WTC11 (cell line): ENCODE measurements at regions not wholly inside any gene's neighbourhood (a gene's known extent, or its start where the extent isn't known, plus 50 kb on each side); places are given as distances from the start of the nearest gene placed in this dataset.

Experiments used
- ATAC-seq: fragments of 200-7000 bp; cut with Tn5 transposase; 2 replicates; pipeline ENCODE4 v1.10.0; 2021; ENCODE audit warnings: mild to moderate bottlenecking, moderate library complexity
- CTCF ChIA-PET: fragments of 300-600 bp; sonication (Branson Sonifier 250); formaldehyde crosslinking; loops from one replicate; lab custom pipeline; 2021; ENCODE audit warnings: antibody characterized with exemption; lab: Charles Lee
- POLR2A ChIA-PET: fragments of 350-600 bp; sonication (Branson Sonifier 250); formaldehyde crosslinking; loops from one replicate; lab custom pipeline; 2021; ENCODE audit warnings: antibody characterized with exemption; lab: Charles Lee
- DNase-seq: peaks from one replicate; pipeline ENCODE4 v3.0.0; 2021; ENCODE audit warnings: low spot score
- H3K27ac Mint-ChIP-seq: 2 replicates; pipeline ENCODE4 v1.8.0; 2021; ENCODE audit warnings: mixed read lengths
- H3K27me3 Mint-ChIP-seq: 2 replicates; pipeline ENCODE4 v1.8.0; 2021; ENCODE audit warnings: low read depth, mild to moderate bottlenecking, moderate library complexity, mixed read lengths
- H3K36me3 Mint-ChIP-seq: 2 replicates; pipeline ENCODE4 v1.8.0; 2021; ENCODE audit warnings: mixed read lengths
- H3K4me1 Mint-ChIP-seq: 2 replicates; pipeline ENCODE4 v1.8.0; 2022; ENCODE audit warnings: mixed read lengths
- H3K4me3 Mint-ChIP-seq: 2 replicates; pipeline ENCODE4 v1.8.0; 2021; ENCODE audit warnings: mild to moderate bottlenecking, moderate library complexity, mixed read lengths
- H3K9me3 Mint-ChIP-seq: 2 replicates; pipeline ENCODE4 v1.8.0; 2021; ENCODE audit warnings: mixed read lengths
- CBFB ChIP-seq: sonication (generic); formaldehyde crosslinking; IDR thresholded peaks from 2 replicates; pipeline ENCODE4 v1.8.1; 2022; ENCODE audit warnings: mild to moderate bottlenecking, low read depth, missing genetic modification reagents
- MYBL2 ChIP-seq: sonication (generic); formaldehyde crosslinking; IDR thresholded peaks from 2 replicates; pipeline ENCODE4 v1.8.1; 2023; ENCODE audit warnings: mild to moderate bottlenecking, moderate library complexity, missing genetic modification reagents
- NFATC4 ChIP-seq: fragments of 250-450 bp; sonication (Bioruptor Pico); IDR thresholded peaks from 2 replicates; pipeline ENCODE4 v1.9.0; 2021; ENCODE audit warnings: mild to moderate bottlenecking
- NFE2L1 ChIP-seq: sonication (generic); formaldehyde crosslinking; IDR thresholded peaks from 2 replicates; pipeline ENCODE4 v1.8.1; 2023; ENCODE audit warnings: missing genetic modification reagents
- NR1H2 ChIP-seq: sonication (generic); formaldehyde crosslinking; IDR thresholded peaks from 2 replicates; pipeline ENCODE4 v1.9.0; 2021; ENCODE audit warnings: mild to moderate bottlenecking, moderate library complexity, missing genetic modification reagents
- RORB ChIP-seq: fragments of 250-450 bp; sonication (Bioruptor Pico); IDR thresholded peaks from 2 replicates; pipeline ENCODE4 v1.9.0; 2021; ENCODE audit warnings: mild to moderate bottlenecking
- SMAD3 ChIP-seq: sonication (generic); formaldehyde crosslinking; IDR thresholded peaks from 2 replicates; pipeline ENCODE4 v1.8.0; 2022; ENCODE audit warnings: missing genetic modification reagents, mild to moderate bottlenecking, borderline replicate concordance
- SP1 ChIP-seq: sonication (generic); formaldehyde crosslinking; conservative IDR thresholded peaks from 2 replicates; pipeline ENCODE4 v1.8.1; 2022; ENCODE audit warnings: missing genetic modification reagents
- TEAD1 ChIP-seq: sonication (generic); formaldehyde crosslinking; IDR thresholded peaks from 2 replicates; pipeline ENCODE4 v1.8.0; 2022; ENCODE audit warnings: mild to moderate bottlenecking, missing genetic modification reagents
- TP53 ChIP-seq: sonication (generic); formaldehyde crosslinking; IDR thresholded peaks from 2 replicates; pipeline ENCODE4 v1.8.1; 2023; ENCODE audit warnings: mild to moderate bottlenecking, missing genetic modification reagents
- ZNF396 ChIP-seq: fragments of 250-450 bp; sonication (Bioruptor Pico); IDR thresholded peaks from 2 replicates; pipeline ENCODE4 v1.8.0; 2021; ENCODE audit warnings: mild to moderate bottlenecking, moderate library complexity, borderline replicate concordance
- ZNF416 ChIP-seq: fragments of 250-450 bp; sonication (Bioruptor Pico); IDR thresholded peaks from 2 replicates; pipeline ENCODE4 v1.9.0; 2021; ENCODE audit warnings: mild to moderate bottlenecking, inconsistent platforms
- ZNF423 ChIP-seq: fragments of 250-450 bp; sonication (Bioruptor Pico); IDR thresholded peaks from 2 replicates; pipeline ENCODE4 v2.1.2; 2022; ENCODE audit warnings: mild to moderate bottlenecking, moderate library complexity
- TF ChIP-seq, protein P1 (sequence below): sonication (generic); formaldehyde crosslinking; conservative IDR thresholded peaks from 2 replicates; pipeline ENCODE4 v1.8.1; 2022; ENCODE audit warnings: mild to moderate bottlenecking, missing genetic modification reagents
- TF ChIP-seq, protein P2 (sequence below): sonication (generic); formaldehyde crosslinking; IDR thresholded peaks from 2 replicates; pipeline ENCODE4 v1.8.0; 2023; ENCODE audit warnings: missing genetic modification reagents, mild to moderate bottlenecking, borderline replicate concordance
- TF ChIP-seq, protein P3 (sequence below): sonication (generic); formaldehyde crosslinking; IDR thresholded peaks from 2 replicates; pipeline ENCODE4 v1.8.1; 2022; ENCODE audit warnings: low read depth, mild to moderate bottlenecking, moderate library complexity, missing genetic modification reagents, borderline replicate concordance
- TF ChIP-seq, protein P4 (sequence below): sonication (generic); formaldehyde crosslinking; IDR thresholded peaks from 2 replicates; pipeline ENCODE4 v1.8.1; 2022; ENCODE audit warnings: mild to moderate bottlenecking, moderate library complexity, missing genetic modification reagents
- TF ChIP-seq, protein P5 (sequence below): fragments of 250-450 bp; sonication (Bioruptor Pico); IDR thresholded peaks from 2 replicates; pipeline ENCODE4 v2.1.2; 2022; ENCODE audit warnings: mild to moderate bottlenecking, moderate library complexity

DNA sequence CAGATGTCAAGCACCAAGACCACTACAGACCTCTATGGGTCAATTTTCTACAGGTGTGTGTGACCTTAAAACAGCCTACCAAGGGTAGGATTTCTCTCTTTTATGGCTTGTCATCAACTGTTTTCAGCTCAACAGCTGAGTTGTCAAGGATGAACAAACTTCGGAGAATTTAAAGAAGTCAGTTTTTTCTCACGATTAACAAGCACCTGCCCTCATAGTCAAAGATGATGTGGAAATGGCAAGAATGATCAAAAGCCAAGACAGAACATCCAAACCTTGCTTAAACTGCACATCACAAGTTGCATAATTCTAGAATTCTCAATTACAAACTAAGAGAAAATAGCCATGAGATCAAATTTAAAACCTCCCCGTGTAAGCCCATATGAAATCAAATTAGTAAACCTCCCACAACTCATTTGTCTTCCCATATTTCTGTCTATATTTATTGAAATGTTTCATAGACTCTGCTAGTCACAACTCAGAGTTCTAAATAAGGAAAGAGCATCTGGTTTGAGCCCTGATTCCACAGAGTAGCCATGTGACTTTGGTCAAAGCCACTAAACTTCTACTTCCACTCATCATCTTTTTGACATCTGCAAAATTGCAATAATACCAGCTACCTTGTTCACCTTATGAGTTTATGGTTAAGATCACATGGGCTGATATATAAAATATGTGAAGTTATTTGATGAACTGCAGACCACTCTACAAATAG, 521.5 kb upstream of the HTR2A start:
- DNase-seq (no peak), ATAC-seq (no peak)
- Mint-ChIP-seq H3K27me3 (no peaks in the 10 kb centered on the region), H3K27ac (no peak overlapping the region), H3K9me3 (no peaks in the 10 kb centered on the region), H3K4me3 (no peak overlapping the region)
- POLR2A ChIA-PET: no interaction called here
- TF ChIP-seq, protein P1, sequence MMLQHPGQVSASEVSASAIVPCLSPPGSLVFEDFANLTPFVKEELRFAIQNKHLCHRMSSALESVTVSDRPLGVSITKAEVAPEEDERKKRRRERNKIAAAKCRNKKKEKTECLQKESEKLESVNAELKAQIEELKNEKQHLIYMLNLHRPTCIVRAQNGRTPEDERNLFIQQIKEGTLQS (CRISPR knock-in tag): no peak
- no peak for TF ChIP-seq TEAD1 (CRISPR knock-in tag)
- no peak for TF ChIP-seq NFE2L1 (CRISPR knock-in tag)
- TF ChIP-seq, protein P2, sequence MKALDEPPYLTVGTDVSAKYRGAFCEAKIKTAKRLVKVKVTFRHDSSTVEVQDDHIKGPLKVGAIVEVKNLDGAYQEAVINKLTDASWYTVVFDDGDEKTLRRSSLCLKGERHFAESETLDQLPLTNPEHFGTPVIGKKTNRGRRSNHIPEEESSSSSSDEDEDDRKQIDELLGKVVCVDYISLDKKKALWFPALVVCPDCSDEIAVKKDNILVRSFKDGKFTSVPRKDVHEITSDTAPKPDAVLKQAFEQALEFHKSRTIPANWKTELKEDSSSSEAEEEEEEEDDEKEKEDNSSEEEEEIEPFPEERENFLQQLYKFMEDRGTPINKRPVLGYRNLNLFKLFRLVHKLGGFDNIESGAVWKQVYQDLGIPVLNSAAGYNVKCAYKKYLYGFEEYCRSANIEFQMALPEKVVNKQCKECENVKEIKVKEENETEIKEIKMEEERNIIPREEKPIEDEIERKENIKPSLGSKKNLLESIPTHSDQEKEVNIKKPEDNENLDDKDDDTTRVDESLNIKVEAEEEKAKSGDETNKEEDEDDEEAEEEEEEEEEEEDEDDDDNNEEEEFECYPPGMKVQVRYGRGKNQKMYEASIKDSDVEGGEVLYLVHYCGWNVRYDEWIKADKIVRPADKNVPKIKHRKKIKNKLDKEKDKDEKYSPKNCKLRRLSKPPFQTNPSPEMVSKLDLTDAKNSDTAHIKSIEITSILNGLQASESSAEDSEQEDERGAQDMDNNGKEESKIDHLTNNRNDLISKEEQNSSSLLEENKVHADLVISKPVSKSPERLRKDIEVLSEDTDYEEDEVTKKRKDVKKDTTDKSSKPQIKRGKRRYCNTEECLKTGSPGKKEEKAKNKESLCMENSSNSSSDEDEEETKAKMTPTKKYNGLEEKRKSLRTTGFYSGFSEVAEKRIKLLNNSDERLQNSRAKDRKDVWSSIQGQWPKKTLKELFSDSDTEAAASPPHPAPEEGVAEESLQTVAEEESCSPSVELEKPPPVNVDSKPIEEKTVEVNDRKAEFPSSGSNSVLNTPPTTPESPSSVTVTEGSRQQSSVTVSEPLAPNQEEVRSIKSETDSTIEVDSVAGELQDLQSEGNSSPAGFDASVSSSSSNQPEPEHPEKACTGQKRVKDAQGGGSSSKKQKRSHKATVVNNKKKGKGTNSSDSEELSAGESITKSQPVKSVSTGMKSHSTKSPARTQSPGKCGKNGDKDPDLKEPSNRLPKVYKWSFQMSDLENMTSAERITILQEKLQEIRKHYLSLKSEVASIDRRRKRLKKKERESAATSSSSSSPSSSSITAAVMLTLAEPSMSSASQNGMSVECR (CRISPR knock-in tag): no peak
- TF ChIP-seq, all 79 proteins: peak for 0
- no peaks in the 10 kb centered on the region for H3K36me3 Mint-ChIP-seq
- CTCF ChIA-PET: no interaction called here
- no peaks in the 10 kb centered on the region for H3K4me1 Mint-ChIP-seq

DNA sequence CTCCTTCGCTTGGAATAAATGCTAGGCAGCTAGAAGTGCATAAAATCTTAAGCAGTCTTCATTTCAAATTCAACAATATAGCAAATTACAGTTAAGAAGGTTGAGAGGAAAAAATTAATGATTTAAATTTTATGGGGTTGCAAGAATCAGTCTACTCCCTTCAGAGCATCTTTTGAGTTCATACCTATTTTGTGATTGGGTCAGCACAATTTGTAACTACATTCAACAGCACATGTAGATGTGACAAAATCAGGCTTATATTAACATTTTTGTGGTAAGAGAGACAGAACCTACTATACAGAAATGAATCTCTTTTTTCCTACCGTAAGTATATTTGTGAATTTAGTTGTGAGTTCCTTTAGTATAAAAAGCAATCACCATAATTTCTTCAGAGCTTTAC, 520.6 kb upstream of the HTR2A start:
- Mint-ChIP-seq H3K27me3 (no peaks in the 10 kb centered on the region), H3K36me3 (no peaks in the 10 kb centered on the region), H3K27ac (no peak overlapping the region), H3K4me1 (no peaks in the 10 kb centered on the region), H3K9me3 (no peaks in the 10 kb centered on the region), H3K4me3 (no peak overlapping the region)
- CTCF ChIA-PET: no interaction called here
- no peak for ATAC-seq
- POLR2A ChIA-PET: no interaction called here
- no peak for DNase-seq
- TF ChIP-seq TP53 (CRISPR knock-in tag) (no peak), NR1H2 (no peak), SP1 (CRISPR knock-in tag) (no peak), CBFB (CRISPR knock-in tag) (no peak), NFATC4 (CRISPR knock-in tag) (no peak), ZNF396 (CRISPR knock-in tag) (no peak), SMAD3 (CRISPR knock-in tag) (no peak), MYBL2 (CRISPR knock-in tag) (no peak), ZNF423 (no peak), RORB (CRISPR knock-in tag) (no peak), ZNF416 (CRISPR knock-in tag) (no peak)
- TF ChIP-seq, protein P3, sequence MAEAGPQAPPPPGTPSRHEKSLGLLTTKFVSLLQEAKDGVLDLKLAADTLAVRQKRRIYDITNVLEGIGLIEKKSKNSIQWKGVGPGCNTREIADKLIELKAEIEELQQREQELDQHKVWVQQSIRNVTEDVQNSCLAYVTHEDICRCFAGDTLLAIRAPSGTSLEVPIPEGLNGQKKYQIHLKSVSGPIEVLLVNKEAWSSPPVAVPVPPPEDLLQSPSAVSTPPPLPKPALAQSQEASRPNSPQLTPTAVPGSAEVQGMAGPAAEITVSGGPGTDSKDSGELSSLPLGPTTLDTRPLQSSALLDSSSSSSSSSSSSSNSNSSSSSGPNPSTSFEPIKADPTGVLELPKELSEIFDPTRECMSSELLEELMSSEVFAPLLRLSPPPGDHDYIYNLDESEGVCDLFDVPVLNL: no peak
- TF ChIP-seq, protein P4, sequence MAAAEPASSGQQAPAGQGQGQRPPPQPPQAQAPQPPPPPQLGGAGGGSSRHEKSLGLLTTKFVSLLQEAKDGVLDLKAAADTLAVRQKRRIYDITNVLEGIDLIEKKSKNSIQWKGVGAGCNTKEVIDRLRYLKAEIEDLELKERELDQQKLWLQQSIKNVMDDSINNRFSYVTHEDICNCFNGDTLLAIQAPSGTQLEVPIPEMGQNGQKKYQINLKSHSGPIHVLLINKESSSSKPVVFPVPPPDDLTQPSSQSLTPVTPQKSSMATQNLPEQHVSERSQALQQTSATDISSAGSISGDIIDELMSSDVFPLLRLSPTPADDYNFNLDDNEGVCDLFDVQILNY (CRISPR knock-in tag): no peak
- TF ChIP-seq, protein P5, sequence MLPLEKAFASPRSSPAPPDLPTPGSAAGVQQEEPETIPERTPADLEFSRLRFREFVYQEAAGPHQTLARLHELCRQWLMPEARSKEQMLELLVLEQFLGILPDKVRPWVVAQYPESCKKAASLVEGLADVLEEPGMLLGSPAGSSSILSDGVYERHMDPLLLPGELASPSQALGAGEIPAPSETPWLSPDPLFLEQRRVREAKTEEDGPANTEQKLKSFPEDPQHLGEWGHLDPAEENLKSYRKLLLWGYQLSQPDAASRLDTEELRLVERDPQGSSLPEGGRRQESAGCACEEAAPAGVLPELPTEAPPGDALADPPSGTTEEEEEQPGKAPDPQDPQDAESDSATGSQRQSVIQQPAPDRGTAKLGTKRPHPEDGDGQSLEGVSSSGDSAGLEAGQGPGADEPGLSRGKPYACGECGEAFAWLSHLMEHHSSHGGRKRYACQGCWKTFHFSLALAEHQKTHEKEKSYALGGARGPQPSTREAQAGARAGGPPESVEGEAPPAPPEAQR: no peak
- TF ChIP-seq, protein P1 (CRISPR knock-in tag): no peak
